Breast epithelium (tissue), 4 donors: ENCODE measurements at regions not wholly inside any gene's neighbourhood (a gene's known extent, or its start where the extent isn't known, plus 50 kb on each side); places are given as distances from the start of the nearest gene placed in this dataset.

Source experiments
- DNase-seq, 2 donors: peaks; one replicate each; pipeline ENCODE4 v3.0.0-alpha.2; 2019; ENCODE audit warnings: low spot score in 2 of 2
- H3K27ac ChIP-seq, 2 donors: fragments of 200-600 bp; sonication (generic) in 1 of 2; one replicate each; pipeline ENCODE4 v1.5.1; 2016 to 2019; ENCODE audit warnings: mild to moderate bottlenecking in 1 of 2
- H3K27me3 ChIP-seq, 2 donors: fragments of 200-600 bp; sonication (generic) in 1 of 2; one replicate each; pipeline versions ENCODE4 v1.5.1 to v1.6.0; 2017 to 2019; ENCODE audit warnings: control low read depth in 1 of 2, mild to moderate bottlenecking in 1 of 2
- H3K36me3 ChIP-seq: fragments of 200-600 bp; one replicate; pipeline ENCODE4 v1.5.1; 2019
- H3K4me1 ChIP-seq, 2 donors: fragments of 200-600 bp; sonication (generic); one replicate each; pipeline ENCODE4 v1.5.1; 2016 to 2019; ENCODE audit warnings: control low read depth in 1 of 2
- H3K4me3 ChIP-seq, 3 donors: fragments of 200-600 bp; sonication (generic); 1 replicate in 2 of 3; 2 replicates in 1 of 3; pipeline ENCODE4 v1.5.1; 2016 to 2019; ENCODE audit warnings: mild to moderate bottlenecking in 3 of 3, moderate library complexity in 2 of 3
- H3K9me3 ChIP-seq, 2 donors: fragments of 200-600 bp; sonication (generic) in 1 of 2; one replicate each; pipeline ENCODE4 v1.5.1; 2016 to 2019; ENCODE audit warnings: control low read depth in 1 of 2
- POLR2A ChIP-seq: fragments of 450-650 bp; IDR thresholded peaks from one replicate; pipeline ENCODE4 v1.6.1; 2016; ENCODE audit warnings: antibody characterized with exemption, mild to moderate bottlenecking, moderate library complexity
- POLR2AphosphoS5 ChIP-seq, 3 donors: sonication (generic); formaldehyde crosslinking; IDR thresholded peaks; one replicate each; pipeline ENCODE4 v1.6.1; 2017; ENCODE audit warnings: antibody characterized with exemption in 3 of 3
- intact Hi-C: fragments of 100-400 bp; cut with DNase I; formaldehyde crosslinking; loops from one replicate; pipeline ENCODE4 v1.15.1; 2023; ENCODE audit warnings: low total_unique reads
- TF ChIP-seq, protein P1 (sequence below), 3 donors: fragments of 450-650 bp; IDR thresholded peaks; one replicate each; pipeline ENCODE4 v1.5.1; 2016 to 2017; ENCODE audit warnings: antibody characterized with exemption in 3 of 3, mild to moderate bottlenecking in 3 of 3, moderate library complexity in 3 of 3

DNA sequence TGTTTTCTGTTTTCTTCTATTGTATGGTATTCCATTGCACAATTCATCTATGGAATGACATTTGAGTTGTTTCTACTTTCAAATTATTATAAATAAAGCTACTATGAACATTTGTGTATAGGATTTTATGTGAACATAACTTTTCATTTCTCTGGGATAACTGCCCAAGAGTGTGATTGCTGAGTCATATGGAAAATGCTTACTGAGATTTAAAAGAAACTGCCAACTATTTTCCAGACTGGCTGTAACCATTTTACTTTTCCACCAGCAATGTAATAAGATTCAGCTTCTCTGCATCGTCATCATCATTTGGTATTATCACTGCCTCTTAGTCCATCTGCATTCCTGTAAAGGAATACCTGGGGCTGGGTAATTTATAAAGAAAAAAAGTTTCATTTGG lies 779.6 kb upstream of the PRMT6 start:
- no peak for TF ChIP-seq POLR2AphosphoS5 (IDR thresholded peaks at IDR 0.05)
- TF ChIP-seq POLR2A, result no peak
- TF ChIP-seq, protein P1, sequence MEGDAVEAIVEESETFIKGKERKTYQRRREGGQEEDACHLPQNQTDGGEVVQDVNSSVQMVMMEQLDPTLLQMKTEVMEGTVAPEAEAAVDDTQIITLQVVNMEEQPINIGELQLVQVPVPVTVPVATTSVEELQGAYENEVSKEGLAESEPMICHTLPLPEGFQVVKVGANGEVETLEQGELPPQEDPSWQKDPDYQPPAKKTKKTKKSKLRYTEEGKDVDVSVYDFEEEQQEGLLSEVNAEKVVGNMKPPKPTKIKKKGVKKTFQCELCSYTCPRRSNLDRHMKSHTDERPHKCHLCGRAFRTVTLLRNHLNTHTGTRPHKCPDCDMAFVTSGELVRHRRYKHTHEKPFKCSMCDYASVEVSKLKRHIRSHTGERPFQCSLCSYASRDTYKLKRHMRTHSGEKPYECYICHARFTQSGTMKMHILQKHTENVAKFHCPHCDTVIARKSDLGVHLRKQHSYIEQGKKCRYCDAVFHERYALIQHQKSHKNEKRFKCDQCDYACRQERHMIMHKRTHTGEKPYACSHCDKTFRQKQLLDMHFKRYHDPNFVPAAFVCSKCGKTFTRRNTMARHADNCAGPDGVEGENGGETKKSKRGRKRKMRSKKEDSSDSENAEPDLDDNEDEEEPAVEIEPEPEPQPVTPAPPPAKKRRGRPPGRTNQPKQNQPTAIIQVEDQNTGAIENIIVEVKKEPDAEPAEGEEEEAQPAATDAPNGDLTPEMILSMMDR (IDR thresholded peaks at IDR 0.05), result no peak
- intact Hi-C loops, result no loop called here
- no peaks in the 10 kb centered on the region for H3K27me3 ChIP-seq
- no peaks in the 10 kb centered on the region for H3K36me3 ChIP-seq
- no peak overlapping the region for H3K27ac ChIP-seq
- no peak overlapping the region for H3K4me3 ChIP-seq
- no peak for DNase-seq
- peaks cover 0 to 9% of the 10 kb centered on the region in 2 donors for H3K9me3 ChIP-seq
- no peaks in the 10 kb centered on the region for H3K4me1 ChIP-seq

DNA sequence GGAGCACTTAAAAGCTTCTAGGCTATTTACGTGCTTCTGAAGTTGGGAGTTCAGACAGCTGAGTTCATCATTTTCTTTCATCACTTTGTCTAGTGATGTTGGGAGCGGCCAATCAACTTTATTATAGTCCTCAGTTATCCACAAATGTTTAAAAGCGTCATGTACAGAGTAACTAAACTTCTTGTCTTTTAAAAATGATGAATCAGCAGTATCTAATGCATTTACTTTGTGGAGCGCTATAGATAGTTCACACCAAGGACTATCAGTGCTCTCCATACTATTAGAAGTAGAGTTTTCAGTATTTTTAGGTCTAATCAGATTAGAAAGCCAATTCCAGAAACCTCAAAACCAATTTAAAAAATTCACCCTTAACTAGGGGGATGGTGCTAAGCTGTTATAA lies 778.7 kb upstream of the PRMT6 start:
- H3K36me3 ChIP-seq, result no peaks in the 10 kb centered on the region
- H3K27me3 ChIP-seq, result no peaks in the 10 kb centered on the region
- intact Hi-C loops, result no loop called here
- H3K4me3 ChIP-seq, result no peak overlapping the region
- TF ChIP-seq POLR2A (no peak), POLR2AphosphoS5 (IDR thresholded peaks at IDR 0.05) (no peak)
- TF ChIP-seq, protein P1 (IDR thresholded peaks at IDR 0.05), result no peak
- no peaks in the 10 kb centered on the region for H3K4me1 ChIP-seq
- no peak overlapping the region for H3K27ac ChIP-seq
- peaks cover 0 to 13% of the 10 kb centered on the region in 2 donors for H3K9me3 ChIP-seq
- DNase-seq, result no peak

DNA sequence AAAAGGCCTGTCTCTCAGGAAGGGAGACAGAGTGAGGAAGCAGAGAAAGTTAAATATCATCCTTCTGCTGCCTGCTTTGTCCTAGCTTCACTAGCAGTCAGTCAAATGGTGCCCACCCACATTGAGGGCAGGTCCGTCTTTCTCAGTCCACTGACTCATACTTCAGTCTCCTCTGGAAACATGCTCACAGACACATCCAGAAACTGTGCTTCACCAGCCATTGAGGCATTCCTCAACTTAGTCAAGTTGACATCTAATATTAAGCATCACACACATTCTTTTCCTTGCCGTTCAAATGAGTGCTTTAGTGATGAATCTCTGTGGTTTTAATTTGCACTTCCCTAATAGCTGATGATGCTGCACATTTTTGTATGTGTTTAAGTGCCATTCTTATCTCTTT lies 777.8 kb upstream of the PRMT6 start:
- intact Hi-C loops, result no loop called here
- no peaks in the 10 kb centered on the region for H3K36me3 ChIP-seq
- H3K9me3 ChIP-seq, result peaks cover 0 to 13% of the 10 kb centered on the region in 2 donors
- no peak overlapping the region for H3K27ac ChIP-seq
- no peak for DNase-seq
- no peaks in the 10 kb centered on the region for H3K27me3 ChIP-seq
- H3K4me1 ChIP-seq, result no peaks in the 10 kb centered on the region
- H3K4me3 ChIP-seq, result no peak overlapping the region
- TF ChIP-seq POLR2A (no peak), POLR2AphosphoS5 (IDR thresholded peaks at IDR 0.05) (no peak)
- TF ChIP-seq, protein P1 (IDR thresholded peaks at IDR 0.05), result no peak

DNA sequence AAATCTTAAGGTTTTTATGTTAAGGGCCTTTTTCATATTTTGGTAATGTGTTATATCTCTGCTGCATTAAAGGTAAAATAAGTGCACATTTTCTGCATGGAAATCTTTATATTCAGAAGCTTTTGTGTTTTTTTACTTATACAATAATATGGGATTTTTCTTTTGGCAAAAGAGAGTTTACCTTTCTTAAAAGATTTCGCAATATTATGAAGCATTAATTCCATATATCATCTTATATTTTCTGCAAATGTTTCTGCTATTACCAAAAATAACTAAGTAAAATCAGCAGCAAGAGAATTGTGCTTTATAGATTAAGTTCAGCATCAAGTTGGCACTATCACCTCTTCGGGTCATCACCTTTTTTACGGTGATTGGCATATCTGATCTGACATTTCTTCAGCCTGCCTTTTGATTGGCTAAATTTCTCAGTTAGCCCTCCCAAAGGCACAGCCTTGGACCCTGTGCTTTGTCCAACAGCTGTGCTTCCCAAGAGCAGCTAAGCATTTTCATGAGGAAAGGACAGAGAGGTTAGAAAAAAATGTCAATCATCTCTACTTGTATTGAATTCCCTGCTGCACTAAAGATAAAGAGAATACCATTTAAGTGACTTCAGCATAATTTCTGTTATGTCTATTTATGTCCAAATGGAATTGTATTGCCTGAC lies 767.1 kb upstream of the PRMT6 start:
- TF ChIP-seq POLR2A, result no peak
- TF ChIP-seq, protein P1 (IDR thresholded peaks at IDR 0.05), result no peak
- no peak for TF ChIP-seq POLR2AphosphoS5 (IDR thresholded peaks at IDR 0.05)
- H3K36me3 ChIP-seq, result no peaks in the 10 kb centered on the region
- no peaks in the 10 kb centered on the region for H3K27me3 ChIP-seq
- no peaks in the 10 kb centered on the region for H3K9me3 ChIP-seq
- H3K4me3 ChIP-seq, result no peak overlapping the region
- H3K4me1 ChIP-seq, result no peaks in the 10 kb centered on the region
- H3K27ac ChIP-seq, result no peak overlapping the region
- intact Hi-C loops, result no loop called here
- DNase-seq, result no peak

DNA sequence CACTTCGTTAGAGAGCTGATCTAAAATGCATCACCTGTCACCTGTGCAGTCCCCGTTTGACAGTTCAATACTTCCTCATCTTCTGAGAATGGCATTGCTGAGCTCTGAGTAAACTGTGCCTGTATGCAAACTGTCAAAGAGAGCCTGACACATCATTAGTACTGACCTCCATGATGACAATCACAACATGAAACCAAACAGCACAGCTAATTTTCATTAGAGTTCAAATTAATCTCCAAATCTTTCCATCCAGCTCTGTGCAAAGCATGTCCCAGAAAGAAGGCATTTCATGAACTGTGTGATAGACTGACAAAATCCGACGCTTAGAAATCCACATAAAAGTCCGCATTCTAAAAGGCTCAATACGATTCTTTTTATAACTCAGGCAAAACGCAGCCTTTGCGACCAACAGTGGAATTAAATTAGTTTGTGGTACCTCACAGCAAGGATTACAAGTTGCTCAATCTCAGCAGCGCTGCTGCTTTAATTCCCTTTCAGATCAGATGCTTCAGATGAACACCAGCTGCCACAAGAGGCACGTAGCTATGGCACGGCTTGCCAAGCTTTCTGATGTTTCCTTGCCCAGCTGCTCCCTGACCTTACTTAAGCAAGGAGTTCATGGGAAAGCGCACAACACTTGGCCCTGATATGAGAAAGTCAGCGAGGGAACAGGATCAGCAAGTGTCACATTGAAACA lies 765.5 kb upstream of the PRMT6 start:
- Histone ChIP-seq H3K27me3 (no peaks in the 10 kb centered on the region), H3K27ac (no peak overlapping the region), H3K4me1 (no peaks in the 10 kb centered on the region), H3K4me3 (no peak overlapping the region), H3K36me3 (no peaks in the 10 kb centered on the region), H3K9me3 (no peaks in the 10 kb centered on the region)
- no peak for TF ChIP-seq POLR2AphosphoS5 (IDR thresholded peaks at IDR 0.05)
- TF ChIP-seq POLR2A, result no peak
- TF ChIP-seq, protein P1 (IDR thresholded peaks at IDR 0.05), result no peak
- DNase-seq, result no peak
- intact Hi-C loops, result no loop called here
